HG02798 (cell line): ENCODE measurements at regions not wholly inside any gene's neighbourhood (a gene's known extent, or its start where the extent isn't known, plus 50 kb on each side); places are given as distances from the start of the nearest gene placed in this dataset.
"Not testable (repeated sequence)": the region's sequence is repeated elsewhere in the genome, so short reads cannot be mapped to it uniquely, and the experiment has no call there.

Experiments used
- ATAC-seq: cut with Tn5 transposase; IDR thresholded peaks from one replicate; pipeline ENCODE4 v1.9.1; 2021; ENCODE audit warnings: mild to moderate bottlenecking; ENCODE audit not compliant: unreplicated experiment, poor library complexity

GRCh38 chr13:53101883-53102282 lies 73.3 kb downstream of the OLFM4 start:
- no peak for ATAC-seq

GRCh38 chr13:53104136-53104535 lies 75.5 kb downstream of the OLFM4 start:
- ATAC-seq, result no peak

GRCh38 chr13:53105477-53105876 lies 76.9 kb downstream of the OLFM4 start:
- no peak for ATAC-seq

GRCh38 chr13:53105890-53106289 lies 77.3 kb downstream of the OLFM4 start:
- no peak for ATAC-seq

GRCh38 chr13:53110181-53110580 lies 81.6 kb downstream of the OLFM4 start:
- ATAC-seq, result no peak

- no peak for ATAC-seq
Observed at GRCh38 chr13:53110614-53111013, 82.0 kb downstream of the OLFM4 start.

GRCh38 chr13:53112522-53112921 lies 83.9 kb downstream of the OLFM4 start:
- no peak for ATAC-seq

GRCh38 chr13:53117048-53117447 lies 88.4 kb downstream of the OLFM4 start:
- not testable (repeated sequence) for ATAC-seq

- no peak for ATAC-seq
Observed at GRCh38 chr13:53121131-53121773, 92.6 kb downstream of the OLFM4 start.

- no peak for ATAC-seq
Observed at GRCh38 chr13:53121919-53122318, 93.3 kb downstream of the OLFM4 start.

GRCh38 chr13:53123536-53123935 lies 94.9 kb downstream of the OLFM4 start:
- ATAC-seq, result no peak

GRCh38 chr13:53124623-53125022 lies 96.0 kb downstream of the OLFM4 start:
- ATAC-seq, result peak; percentile 61

GRCh38 chr13:53126841-53127245 lies 98.2 kb downstream of the OLFM4 start:
- no peak for ATAC-seq

- ATAC-seq, result no peak
Observed at GRCh38 chr13:53127373-53127772, 98.8 kb downstream of the OLFM4 start.

GRCh38 chr13:53129864-53130393 lies 101.3 kb downstream of the OLFM4 start:
- ATAC-seq, result no peak

GRCh38 chr13:53131361-53131760 lies 102.7 kb downstream of the OLFM4 start:
- no peak for ATAC-seq

GRCh38 chr13:53135301-53135700 lies 106.7 kb downstream of the OLFM4 start:
- ATAC-seq, result no peak

GRCh38 chr13:53136554-53137215 lies 108.1 kb downstream of the OLFM4 start:
- ATAC-seq, result no peak

- ATAC-seq, result no peak
Observed at GRCh38 chr13:53137779-53138178, 109.2 kb downstream of the OLFM4 start.

- no peak for ATAC-seq
Observed at GRCh38 chr13:53138376-53139036, 109.9 kb downstream of the OLFM4 start.

GRCh38 chr13:53141336-53141735 lies 112.7 kb downstream of the OLFM4 start:
- ATAC-seq, result no peak
